Mucosa of rectum (tissue), 2 donors: ENCODE measurements at regions not wholly inside any gene's neighbourhood (a gene's known extent, or its start where the extent isn't known, plus 50 kb on each side); places are given as distances from the start of the nearest gene placed in this dataset.

Experiments
- H3K27ac ChIP-seq, 2 donors: one replicate each; pipeline ENCODE4 v1.7.0; 2013; ENCODE audit warnings: inconsistent platforms in 2 of 2, low read depth in 2 of 2, low read length in 2 of 2
- H3K27me3 ChIP-seq, 2 donors: one replicate each; pipeline ENCODE4 v1.7.0; 2013; ENCODE audit warnings: low read length in 2 of 2; ENCODE audit not compliant: control insufficient read depth in 2 of 2, insufficient read depth in 2 of 2
- H3K36me3 ChIP-seq, 2 donors: one replicate each; pipeline ENCODE4 v1.7.0; 2013; ENCODE audit warnings: low read length in 2 of 2; ENCODE audit not compliant: control insufficient read depth in 2 of 2, insufficient read depth in 2 of 2
- H3K4me1 ChIP-seq, 2 donors: one replicate each; pipeline ENCODE4 v1.7.0; 2013; ENCODE audit warnings: low read length in 2 of 2, mild to moderate bottlenecking in 1 of 2; ENCODE audit not compliant: control insufficient read depth in 2 of 2, insufficient read depth in 2 of 2
- H3K4me3 ChIP-seq, 2 donors: one replicate each; pipeline ENCODE4 v1.7.0; 2013; ENCODE audit warnings: low read length in 2 of 2
- H3K9ac ChIP-seq, 2 donors: one replicate each; pipeline ENCODE4 v1.7.0; 2013; ENCODE audit warnings: low read length in 2 of 2, low read depth in 1 of 2, mild to moderate bottlenecking in 1 of 2
- H3K9me3 ChIP-seq, 2 donors: one replicate each; pipeline ENCODE4 v1.7.0; 2013; ENCODE audit warnings: low read length in 2 of 2; ENCODE audit not compliant: control insufficient read depth in 2 of 2
- donor health status: healthy.
- donor health status: Normal muscosa, but diverticular disease.

GRCh38 chr2:120531365-120531764 lies 185.4 kb downstream of the INHBB start:
- H3K4me1 ChIP-seq, result no peaks in the 10 kb centered on the region
- no peak overlapping the region for H3K9ac ChIP-seq
- H3K27ac ChIP-seq, result no peak overlapping the region
- H3K27me3 ChIP-seq, result peaks cover 0 to 14% of the 10 kb centered on the region in 2 donors
- H3K36me3 ChIP-seq, result no peaks in the 10 kb centered on the region
- no peak overlapping the region for H3K4me3 ChIP-seq
- H3K9me3 ChIP-seq, result no peaks in the 10 kb centered on the region

GRCh38 chr2:120531863-120532600 lies 186.1 kb downstream of the INHBB start:
- Histone ChIP-seq H3K9me3 (no peaks in the 10 kb centered on the region), H3K36me3 (no peaks in the 10 kb centered on the region), H3K4me3 (no peak overlapping the region), H3K9ac (no peak overlapping the region), H3K27me3 (peaks cover 0 to 12% of the 10 kb centered on the region in 2 donors), H3K4me1 (no peaks in the 10 kb centered on the region), H3K27ac (no peak overlapping the region)

- H3K36me3 ChIP-seq, result no peaks in the 10 kb centered on the region
- no peaks in the 10 kb centered on the region for H3K27me3 ChIP-seq
- H3K4me3 ChIP-seq, result no peak overlapping the region
- no peak overlapping the region for H3K9ac ChIP-seq
- H3K4me1 ChIP-seq, result no peaks in the 10 kb centered on the region
- no peaks in the 10 kb centered on the region for H3K9me3 ChIP-seq
- no peak overlapping the region for H3K27ac ChIP-seq
Measured at GRCh38 chr2:120533625-120534024, 187.7 kb downstream of the INHBB start.

- H3K4me3 ChIP-seq, result no peak overlapping the region
- H3K27me3 ChIP-seq, result no peaks in the 10 kb centered on the region
- no peaks in the 10 kb centered on the region for H3K9me3 ChIP-seq
- H3K9ac ChIP-seq, result no peak overlapping the region
- H3K36me3 ChIP-seq, result no peaks in the 10 kb centered on the region
- no peaks in the 10 kb centered on the region for H3K4me1 ChIP-seq
- no peak overlapping the region for H3K27ac ChIP-seq
Measured at GRCh38 chr2:120534457-120534856, 188.5 kb downstream of the INHBB start.

GRCh38 chr2:120535081-120535480 lies 189.1 kb downstream of the INHBB start:
- no peaks in the 10 kb centered on the region for H3K4me1 ChIP-seq
- H3K27ac ChIP-seq, result no peak overlapping the region
- H3K9ac ChIP-seq, result no peak overlapping the region
- H3K4me3 ChIP-seq, result no peak overlapping the region
- H3K27me3 ChIP-seq, result no peaks in the 10 kb centered on the region
- H3K36me3 ChIP-seq, result no peaks in the 10 kb centered on the region
- no peaks in the 10 kb centered on the region for H3K9me3 ChIP-seq

- Histone ChIP-seq H3K4me3 (no peak overlapping the region), H3K36me3 (no peaks in the 10 kb centered on the region), H3K9ac (no peak overlapping the region), H3K4me1 (no peaks in the 10 kb centered on the region), H3K9me3 (no peaks in the 10 kb centered on the region), H3K27me3 (no peaks in the 10 kb centered on the region), H3K27ac (no peak overlapping the region)
Measured at GRCh38 chr2:120536141-120536540, 190.2 kb downstream of the INHBB start.

- H3K9ac ChIP-seq, result no peak overlapping the region
- H3K27me3 ChIP-seq, result no peaks in the 10 kb centered on the region
- H3K27ac ChIP-seq, result no peak overlapping the region
- H3K4me3 ChIP-seq, result no peak overlapping the region
- no peaks in the 10 kb centered on the region for H3K4me1 ChIP-seq
- H3K36me3 ChIP-seq, result no peaks in the 10 kb centered on the region
- no peaks in the 10 kb centered on the region for H3K9me3 ChIP-seq
Measured at GRCh38 chr2:120538691-120539423, 192.9 kb downstream of the INHBB start.

- no peak overlapping the region for H3K27ac ChIP-seq
- H3K9ac ChIP-seq, result no peak overlapping the region
- no peaks in the 10 kb centered on the region for H3K4me1 ChIP-seq
- no peak overlapping the region for H3K4me3 ChIP-seq
- no peaks in the 10 kb centered on the region for H3K27me3 ChIP-seq
- H3K9me3 ChIP-seq, result no peaks in the 10 kb centered on the region
- H3K36me3 ChIP-seq, result no peaks in the 10 kb centered on the region
Measured at GRCh38 chr2:120539424-120539936, 193.5 kb downstream of the INHBB start.

GRCh38 chr2:120539937-120540718 lies 194.2 kb downstream of the INHBB start:
- Histone ChIP-seq H3K9ac (no peak overlapping the region), H3K27ac (no peak overlapping the region), H3K4me1 (no peaks in the 10 kb centered on the region), H3K9me3 (no peaks in the 10 kb centered on the region), H3K36me3 (no peaks in the 10 kb centered on the region), H3K27me3 (no peaks in the 10 kb centered on the region), H3K4me3 (no peak overlapping the region)
